Caco-2 (cell line): ENCODE measurements at regions not wholly inside any gene's neighbourhood (a gene's known extent, or its start where the extent isn't known, plus 50 kb on each side); places are given as distances from the start of the nearest gene placed in this dataset.

Source experiments
- BruUV-seq: library from RNA; stranded (reverse); fragments of 400-500 nt; replicated peaks from 2 replicates; lab custom pipeline; 2021; lab: Mats Ljungman, UMichigan
- CTCF ChIA-PET: fragments of 300-600 bp; sonication (Branson Sonifier 250); formaldehyde crosslinking; loops from one replicate; lab custom pipeline; 2022; ENCODE audit warnings: antibody characterized with exemption; lab: Charles Lee
- POLR2A ChIA-PET: fragments of 300-600 bp; sonication (Branson Sonifier 250); formaldehyde crosslinking; loops from one replicate; lab custom pipeline; 2022; ENCODE audit warnings: antibody characterized with exemption; lab: Charles Lee
- DNase-seq, 2 experiments: peaks; one replicate each; pipeline versions ENCODE4 v3.0.0 to v3.0.0-alpha.2; 2020 to 2022
- H3K27me3 ChIP-seq: replicated peaks from 2 replicates; pipeline ENCODE4 v1.6.0; 2011; ENCODE audit warnings: low read length; ENCODE audit not compliant: control insufficient read depth, insufficient read depth
- H3K36me3 ChIP-seq: 2 replicates; pipeline ENCODE4 v1.5.1; 2011; ENCODE audit warnings: low read length; ENCODE audit not compliant: control insufficient read depth, insufficient read depth
- H3K4me1 ChIP-seq: fragments of 250-450 bp; sonication (Bioruptor Pico); 2 replicates; pipeline ENCODE4 v1.5.1; 2020; ENCODE audit warnings: mild to moderate bottlenecking
- H3K4me3 ChIP-seq: 2 replicates; pipeline ENCODE4 v1.5.1; 2011; ENCODE audit warnings: low read depth, mild to moderate bottlenecking, control low read depth, low read length
- H3K9me3 ChIP-seq: fragments of 250-450 bp; sonication (Bioruptor Pico); 2 replicates; pipeline ENCODE4 v1.5.1; 2020; ENCODE audit warnings: mild to moderate bottlenecking, moderate library complexity
- H3K27ac Mint-ChIP-seq: one replicate; pipeline ENCODE4 v1.8.0; 2022; ENCODE audit warnings: mixed read lengths; ENCODE audit not compliant: unreplicated experiment
- H3K27me3 Mint-ChIP-seq: one replicate; pipeline ENCODE4 v1.8.0; 2022; ENCODE audit warnings: mixed read lengths; ENCODE audit not compliant: insufficient read depth, unreplicated experiment
- H3K36me3 Mint-ChIP-seq: one replicate; pipeline ENCODE4 v1.8.0; 2022; ENCODE audit warnings: mild to moderate bottlenecking, mixed read lengths; ENCODE audit not compliant: insufficient read depth, unreplicated experiment
- H3K4me1 Mint-ChIP-seq: one replicate; pipeline ENCODE4 v1.8.0; 2022; ENCODE audit warnings: low read depth, mixed read lengths; ENCODE audit not compliant: unreplicated experiment
- H3K4me3 Mint-ChIP-seq: one replicate; pipeline ENCODE4 v1.8.0; 2022; ENCODE audit warnings: mild to moderate bottlenecking, moderate library complexity, mixed read lengths; ENCODE audit not compliant: unreplicated experiment
- H3K9me3 Mint-ChIP-seq: one replicate; pipeline ENCODE4 v1.8.0; 2022; ENCODE audit warnings: mixed read lengths; ENCODE audit not compliant: unreplicated experiment
- CTCF ChIP-seq, 2 experiments: fragments of 200-600 bp in 1 of 2; IDR thresholded peaks; 1 replicate in 1 of 2; 2 replicates in 1 of 2; pipeline versions ENCODE4 v1.5.1 to v1.8.0; 2011 to 2022; ENCODE audit warnings: antibody characterized with exemption in 1 of 2, control low read depth in 1 of 2, inconsistent platforms in 1 of 2, low read depth in 1 of 2, low read length in 1 of 2, mild to moderate bottlenecking in 1 of 2, moderate library complexity in 1 of 2; ENCODE audit not compliant: insufficient read depth in 1 of 2, severe bottlenecking in 1 of 2, unreplicated experiment in 1 of 2
- intact Hi-C: fragments of 100-400 bp; cut with micrococcal nuclease; formaldehyde crosslinking; loops from one replicate; pipeline ENCODE4 v1.10.0; 2022; ENCODE audit not compliant: unreplicated experiment

DNA sequence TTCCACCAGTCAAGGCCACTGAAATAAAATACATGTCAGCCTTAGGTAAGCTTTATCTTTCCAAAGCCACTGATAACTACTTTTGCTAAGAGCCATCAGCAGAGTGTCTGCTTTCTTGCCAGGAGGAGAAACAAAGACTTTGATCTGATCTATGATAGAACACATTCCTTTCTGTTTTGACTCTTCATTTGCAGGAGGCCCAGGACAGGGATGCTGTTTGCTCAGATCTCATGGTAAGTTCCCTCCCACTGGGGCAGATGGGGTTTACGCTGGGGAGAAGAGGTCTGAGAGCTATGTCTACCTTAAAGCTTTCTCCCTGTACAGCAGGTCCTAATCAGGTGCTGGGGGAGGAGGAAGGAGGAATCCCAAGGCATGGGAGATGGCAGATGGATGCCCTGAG, 497.6 kb downstream of the NTRK2 start:
- no peak for TF ChIP-seq CTCF (IDR thresholded peaks at IDR 0.05; ENCODE audit: insufficient read depth in 1 of 2, low read depth in 1 of 2, low read length in 1 of 2, severe bottlenecking in 1 of 2, unreplicated experiment in 1 of 2)
- no peak overlapping the region for H3K4me3 ChIP-seq
- Mint-ChIP-seq H3K27me3 (no peaks in the 10 kb centered on the region), H3K4me1 (peaks cover 7% of the 10 kb centered on the region), H3K36me3 (no peaks in the 10 kb centered on the region), H3K27ac (no peak overlapping the region), H3K9me3 (no peaks in the 10 kb centered on the region), H3K4me3 (no peak overlapping the region)
- no peaks in the 10 kb centered on the region for H3K27me3 ChIP-seq
- POLR2A ChIA-PET = no interaction called here
- no peaks in the 10 kb centered on the region for H3K4me1 ChIP-seq
- CTCF ChIA-PET = interaction anchor here (0.6 kb wide), 1 partner anchor 443 kb away, joined by 6 read pairs; no protein-coding TSS in a partner anchor
- H3K36me3 ChIP-seq = no peaks in the 10 kb centered on the region
- H3K9me3 ChIP-seq = no peaks in the 10 kb centered on the region
- peak; percentile 2 to 36 for DNase-seq
- BruUV-seq = no TSS peak
- intact Hi-C loops = no loop called here

DNA sequence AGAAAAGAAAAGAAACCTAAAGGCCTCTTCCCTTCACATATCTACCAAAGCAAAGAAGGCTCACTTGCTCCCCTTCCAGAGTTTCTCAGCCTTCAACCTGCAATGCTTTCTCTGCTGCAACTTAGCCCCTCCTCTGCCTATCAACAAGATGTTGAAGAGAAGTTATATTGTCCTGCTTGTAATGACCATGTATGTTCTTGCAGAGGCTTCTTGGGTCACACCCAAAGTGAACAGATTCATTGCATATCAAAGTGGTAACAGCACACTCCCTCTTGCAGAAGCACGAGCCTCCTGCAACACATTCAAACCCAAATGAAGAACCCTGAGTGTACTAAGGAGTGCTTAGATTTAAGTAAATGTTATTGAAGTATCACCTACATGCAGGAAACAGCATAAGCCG, 494.3 kb downstream of the NTRK2 start:
- H3K27ac Mint-ChIP-seq = no peak overlapping the region
- intact Hi-C loops = no loop called here
- POLR2A ChIA-PET = no interaction called here
- Histone ChIP-seq H3K4me3 (no peak overlapping the region), H3K36me3 (no peaks in the 10 kb centered on the region), H3K27me3 (no peaks in the 10 kb centered on the region), H3K9me3 (no peaks in the 10 kb centered on the region), H3K4me1 (no peaks in the 10 kb centered on the region)
- no peaks in the 10 kb centered on the region for H3K9me3 Mint-ChIP-seq
- H3K4me3 Mint-ChIP-seq = no peak overlapping the region
- CTCF ChIA-PET = no interaction called here
- DNase-seq = no peak
- no TSS peak for BruUV-seq
- peaks cover 7% of the 10 kb centered on the region for H3K4me1 Mint-ChIP-seq
- TF ChIP-seq CTCF (IDR thresholded peaks at IDR 0.05; ENCODE audit: insufficient read depth in 1 of 2, low read depth in 1 of 2, low read length in 1 of 2, severe bottlenecking in 1 of 2, unreplicated experiment in 1 of 2) = no peak
- H3K27me3 Mint-ChIP-seq = no peaks in the 10 kb centered on the region
- no peaks in the 10 kb centered on the region for H3K36me3 Mint-ChIP-seq

DNA sequence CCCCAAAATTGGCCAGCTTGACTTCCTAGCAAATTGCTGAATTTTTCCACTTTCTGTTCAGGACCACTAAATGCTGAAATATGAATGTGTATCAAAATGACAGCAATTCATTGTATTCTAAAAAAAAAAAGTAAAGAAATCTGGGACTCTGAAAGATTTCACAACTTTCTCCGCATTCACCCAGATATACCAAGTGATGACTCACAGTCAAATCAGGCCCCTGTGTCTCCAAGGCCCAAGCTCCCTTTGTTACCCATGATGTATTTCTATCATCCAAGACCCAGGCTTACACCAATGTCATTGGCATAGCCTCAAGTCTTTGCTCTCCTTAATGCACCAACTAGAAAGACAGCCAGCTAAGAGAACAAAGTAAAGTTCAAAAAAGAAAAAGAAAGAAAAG, 493.9 kb downstream of the NTRK2 start:
- Histone ChIP-seq H3K4me3 (no peak overlapping the region), H3K36me3 (no peaks in the 10 kb centered on the region), H3K9me3 (no peaks in the 10 kb centered on the region), H3K4me1 (no peaks in the 10 kb centered on the region), H3K27me3 (no peaks in the 10 kb centered on the region)
- H3K27me3 Mint-ChIP-seq = no peaks in the 10 kb centered on the region
- ChIA-PET CTCF (no interaction called here), POLR2A (no interaction called here)
- intact Hi-C loops = no loop called here
- no peaks in the 10 kb centered on the region for H3K9me3 Mint-ChIP-seq
- DNase-seq = no peak
- no peak overlapping the region for H3K27ac Mint-ChIP-seq
- no peak for TF ChIP-seq CTCF (IDR thresholded peaks at IDR 0.05; ENCODE audit: insufficient read depth in 1 of 2, low read depth in 1 of 2, low read length in 1 of 2, severe bottlenecking in 1 of 2, unreplicated experiment in 1 of 2)
- no TSS peak for BruUV-seq
- no peak overlapping the region for H3K4me3 Mint-ChIP-seq
- no peaks in the 10 kb centered on the region for H3K36me3 Mint-ChIP-seq
- peaks cover 7% of the 10 kb centered on the region for H3K4me1 Mint-ChIP-seq
